KMS-11 (cell line): ENCODE measurements at regions not wholly inside any gene's neighbourhood (a gene's known extent, or its start where the extent isn't known, plus 50 kb on each side); places are given as distances from the start of the nearest gene placed in this dataset.

Experiments used
- H2AFZ ChIP-seq: fragments of 200-600 bp; sonication (generic); 2 replicates; pipeline ENCODE4 v1.6.1; 2016; ENCODE audit warnings: antibody characterized with exemption, mixed run types, low read depth
- H3K27ac ChIP-seq: fragments of 200-600 bp; sonication (generic); 2 replicates; pipeline ENCODE4 v1.6.1; 2016; ENCODE audit warnings: mild to moderate bottlenecking, mixed run types
- H3K27me3 ChIP-seq: fragments of 200-600 bp; sonication (generic); 2 replicates; pipeline ENCODE4 v1.6.1; 2017; ENCODE audit warnings: mild to moderate bottlenecking, low read depth, mixed run types, moderate library complexity; ENCODE audit not compliant: insufficient read depth
- H3K36me3 ChIP-seq: fragments of 200-600 bp; sonication (generic); 2 replicates; pipeline ENCODE4 v1.6.1; 2017; ENCODE audit warnings: mild to moderate bottlenecking, mixed run types; ENCODE audit not compliant: insufficient read depth
- H3K4me1 ChIP-seq: fragments of 200-600 bp; sonication (generic); 2 replicates; pipeline ENCODE4 v1.6.1; 2016; ENCODE audit warnings: mild to moderate bottlenecking, low read depth, mixed run types; ENCODE audit not compliant: poor library complexity, severe bottlenecking
- H3K4me2 ChIP-seq: fragments of 200-600 bp; sonication (generic); 2 replicates; pipeline ENCODE4 v1.7.0; 2016; ENCODE audit warnings: mild to moderate bottlenecking, mixed run types
- H3K4me3 ChIP-seq: fragments of 200-600 bp; sonication (generic); IDR thresholded peaks from 2 replicates; pipeline ENCODE4 v1.6.1; 2017; ENCODE audit warnings: low read depth, low read length, mixed read lengths; ENCODE audit not compliant: insufficient read depth
- H3K79me2 ChIP-seq: fragments of 200-600 bp; sonication (generic); 2 replicates; pipeline ENCODE4 v1.6.1; 2016; ENCODE audit warnings: low read depth, mixed run types; ENCODE audit not compliant: insufficient read depth
- H3K9ac ChIP-seq: fragments of 200-600 bp; sonication (generic); 2 replicates; pipeline ENCODE4 v1.6.1; 2016; ENCODE audit warnings: mild to moderate bottlenecking, mixed run types
- H4K20me1 ChIP-seq: fragments of 200-600 bp; sonication (generic); 2 replicates; pipeline ENCODE4 v1.6.1; 2016; ENCODE audit warnings: mild to moderate bottlenecking, mixed run types; ENCODE audit not compliant: insufficient read depth
- TF ChIP-seq, protein P1 (sequence below): fragments of 200-600 bp; sonication (generic); conservative IDR thresholded peaks from 2 replicates; pipeline ENCODE4 v1.6.1; 2017; ENCODE audit warnings: low read depth, mild to moderate bottlenecking, antibody characterized with exemption, low read length, moderate library complexity, mixed read lengths

GRCh38 chr3:177354466-177354865 lies 157.2 kb upstream of the TBL1XR1 start:
- no peaks in the 10 kb centered on the region for H4K20me1 ChIP-seq
- H3K36me3 ChIP-seq: no peaks in the 10 kb centered on the region
- H2AFZ ChIP-seq: no peak overlapping the region
- H3K27me3 ChIP-seq: no peaks in the 10 kb centered on the region
- H3K79me2 ChIP-seq: no peaks in the 10 kb centered on the region
- no peak overlapping the region for H3K4me3 ChIP-seq
- TF ChIP-seq, protein P1, sequence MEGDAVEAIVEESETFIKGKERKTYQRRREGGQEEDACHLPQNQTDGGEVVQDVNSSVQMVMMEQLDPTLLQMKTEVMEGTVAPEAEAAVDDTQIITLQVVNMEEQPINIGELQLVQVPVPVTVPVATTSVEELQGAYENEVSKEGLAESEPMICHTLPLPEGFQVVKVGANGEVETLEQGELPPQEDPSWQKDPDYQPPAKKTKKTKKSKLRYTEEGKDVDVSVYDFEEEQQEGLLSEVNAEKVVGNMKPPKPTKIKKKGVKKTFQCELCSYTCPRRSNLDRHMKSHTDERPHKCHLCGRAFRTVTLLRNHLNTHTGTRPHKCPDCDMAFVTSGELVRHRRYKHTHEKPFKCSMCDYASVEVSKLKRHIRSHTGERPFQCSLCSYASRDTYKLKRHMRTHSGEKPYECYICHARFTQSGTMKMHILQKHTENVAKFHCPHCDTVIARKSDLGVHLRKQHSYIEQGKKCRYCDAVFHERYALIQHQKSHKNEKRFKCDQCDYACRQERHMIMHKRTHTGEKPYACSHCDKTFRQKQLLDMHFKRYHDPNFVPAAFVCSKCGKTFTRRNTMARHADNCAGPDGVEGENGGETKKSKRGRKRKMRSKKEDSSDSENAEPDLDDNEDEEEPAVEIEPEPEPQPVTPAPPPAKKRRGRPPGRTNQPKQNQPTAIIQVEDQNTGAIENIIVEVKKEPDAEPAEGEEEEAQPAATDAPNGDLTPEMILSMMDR: no peak
- no peak overlapping the region for H3K27ac ChIP-seq
- H3K9ac ChIP-seq: no peak overlapping the region
- H3K4me2 ChIP-seq: no peak overlapping the region
- H3K4me1 ChIP-seq: peaks cover 43% of the 10 kb centered on the region

DNA sequence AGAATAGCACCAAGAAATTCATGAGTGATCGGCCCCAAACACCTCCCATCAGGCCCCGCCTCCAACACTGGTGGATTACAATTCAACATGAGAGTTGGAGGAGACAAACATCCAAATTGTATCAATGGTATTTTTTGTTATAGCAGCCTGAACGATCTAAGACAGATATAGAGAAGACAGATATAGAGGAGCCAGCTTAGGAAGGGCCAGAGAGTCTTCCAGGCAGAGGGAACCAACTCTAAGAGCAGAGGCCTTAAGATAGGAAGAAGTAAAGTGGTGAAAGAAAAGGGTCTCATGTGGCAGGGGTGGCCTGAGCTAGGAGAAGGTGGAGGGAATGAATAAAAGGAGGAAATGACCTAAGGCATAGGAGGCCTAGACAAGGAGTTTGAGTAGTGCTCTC lies 158.8 kb upstream of the TBL1XR1 start:
- Histone ChIP-seq H2AFZ (peak overlapping the region; percentile 51; the same call in 1 of the 2 replicates), H3K4me3 (no peak overlapping the region), H3K27me3 (no peaks in the 10 kb centered on the region), H3K9ac (peak overlapping the region; percentile 99; the same call in 1 of the 2 replicates), H4K20me1 (no peaks in the 10 kb centered on the region), H3K27ac (peak overlapping the region; percentile 100), H3K4me2 (peak overlapping the region; percentile 88; the same call in 1 of the 2 replicates), H3K79me2 (no peaks in the 10 kb centered on the region), H3K4me1 (peaks cover 55% of the 10 kb centered on the region), H3K36me3 (no peaks in the 10 kb centered on the region)
- TF ChIP-seq, protein P1: no peak

- Histone ChIP-seq H3K9ac (peak overlapping the region; percentile 99), H4K20me1 (no peaks in the 10 kb centered on the region), H3K36me3 (no peaks in the 10 kb centered on the region), H3K27me3 (no peaks in the 10 kb centered on the region), H3K4me1 (peaks cover 55% of the 10 kb centered on the region), H3K4me3 (no peak overlapping the region), H2AFZ (peak overlapping the region; percentile 51), H3K27ac (peak overlapping the region; percentile 100), H3K79me2 (no peaks in the 10 kb centered on the region), H3K4me2 (peak overlapping the region; percentile 88)
- TF ChIP-seq, protein P1: no peak
These were observed 159.7 kb upstream of the TBL1XR1 start for GRCh38 chr3:177356952-177357351.

DNA sequence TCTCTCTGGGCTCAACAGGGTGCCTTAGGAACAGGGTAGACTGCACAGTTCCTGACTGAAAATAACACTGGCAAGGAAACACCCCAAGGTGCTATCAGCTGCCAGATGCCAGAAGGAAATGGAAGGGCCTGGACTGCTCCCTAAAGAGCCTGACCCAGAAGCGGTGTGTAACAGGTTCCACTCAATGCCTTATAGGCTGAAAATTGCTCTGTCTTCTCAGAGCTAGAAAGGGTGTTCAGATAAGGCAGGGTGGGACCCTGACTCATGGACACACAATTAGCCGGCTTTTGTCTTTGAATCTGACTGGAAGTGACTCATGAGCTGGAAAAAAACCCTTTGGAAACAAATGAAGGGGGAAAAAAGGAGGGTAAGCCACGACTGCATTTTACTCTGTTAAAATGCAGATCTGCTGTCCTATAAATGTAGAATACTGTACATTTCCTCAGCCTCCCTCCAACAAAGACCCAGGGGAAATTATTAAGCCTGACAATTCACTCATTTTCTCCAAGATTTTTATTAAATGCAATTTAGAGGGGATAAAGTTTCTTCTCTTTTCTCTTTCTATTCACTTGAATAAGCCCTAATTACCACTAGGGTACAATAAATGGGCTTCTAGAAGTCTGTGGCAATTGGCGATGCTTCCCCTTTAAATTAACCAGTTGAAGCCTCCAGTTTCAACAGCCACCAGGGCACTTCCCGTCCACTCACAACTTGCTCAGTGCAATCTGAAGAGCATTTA lies 160.2 kb upstream of the TBL1XR1 start:
- TF ChIP-seq, protein P1: 0 out of 2 replicates have a peak, but pooled peaks have one; percentile 28
- H3K36me3 ChIP-seq: no peaks in the 10 kb centered on the region
- peak overlapping the region; percentile 99 for H3K9ac ChIP-seq
- H2AFZ ChIP-seq: peak overlapping the region; percentile 51
- H3K4me1 ChIP-seq: peaks cover 53% of the 10 kb centered on the region
- peak overlapping the region; percentile 88 for H3K4me2 ChIP-seq
- H4K20me1 ChIP-seq: no peaks in the 10 kb centered on the region
- peak overlapping the region; percentile 100 for H3K27ac ChIP-seq
- H3K79me2 ChIP-seq: no peaks in the 10 kb centered on the region
- H3K4me3 ChIP-seq: peak overlapping the region; percentile 73
- no peaks in the 10 kb centered on the region for H3K27me3 ChIP-seq
